B cell (primary cell): ENCODE measurements at regions not wholly inside any gene's neighbourhood (a gene's known extent, or its start where the extent isn't known, plus 50 kb on each side); places are given as distances from the start of the nearest gene placed in this dataset.

Source experiments
- ATAC-seq: fragments of 200-7000 bp; cut with Tn5 transposase; one replicate; pipeline ENCODE4 v1.10.0; 2021; ENCODE audit warnings: low read depth, mild to moderate bottlenecking, moderate number of reproducible peaks, moderate library complexity
- CTCF ChIA-PET: fragments of 350-600 bp; sonication (Branson Sonifier 250); formaldehyde crosslinking; loops from one replicate; lab custom pipeline; 2021; ENCODE audit warnings: antibody characterized with exemption, inconsistent platforms; lab: Charles Lee
- POLR2A ChIA-PET: fragments of 350-600 bp; sonication (Branson Sonifier 250); formaldehyde crosslinking; loops from one replicate; lab custom pipeline; 2021; ENCODE audit warnings: antibody characterized with exemption; lab: Charles Lee
- DNase-seq: peaks from one replicate; pipeline ENCODE4 v3.0.0; 2013
- H2AFZ ChIP-seq: 2 replicates; pipeline ENCODE4 v1.6.1; 2012; ENCODE audit warnings: mild to moderate bottlenecking, low read depth, low read length; ENCODE audit not compliant: insufficient read depth, poor library complexity, severe bottlenecking
- H3K27ac ChIP-seq, 2 donors: 1 replicate in 1 of 2; 2 replicates in 1 of 2; pipeline ENCODE4 v1.5.1; 2012 to 2013; ENCODE audit warnings: low read length in 2 of 2, mild to moderate bottlenecking in 2 of 2, moderate library complexity in 1 of 2
- H3K27me3 ChIP-seq, 4 experiments: fragments of 200-600 bp in 1 of 4; sonication (generic) in 1 of 4; replicated peaks in 1 of 4; 1 replicate in 2 of 4; 2 replicates in 2 of 4; pipeline versions ENCODE4 v1.6.1 to v1.7.0; 2013 to 2016; ENCODE audit warnings: low read length in 3 of 4, mild to moderate bottlenecking in 2 of 4, mixed read lengths in 1 of 4, moderate library complexity in 1 of 4; ENCODE audit not compliant: insufficient read depth in 4 of 4, control insufficient read depth in 3 of 4; ENCODE audit errors: control extremely low read depth in 1 of 4
- H3K36me3 ChIP-seq, 2 experiments: replicated peaks in 1 of 2; 1 replicate in 1 of 2; 2 replicates in 1 of 2; pipeline versions ENCODE4 v1.6.1 to v1.7.1; 2013; ENCODE audit warnings: low read length in 1 of 2; ENCODE audit not compliant: insufficient read depth in 2 of 2, control insufficient read depth in 1 of 2; ENCODE audit errors: control extremely low read depth in 1 of 2, extremely low read depth in 1 of 2
- H3K4me1 ChIP-seq, 2 donors: fragments of 200-600 bp in 1 of 2; sonication (generic) in 1 of 2; 1 replicate in 1 of 2; 2 replicates in 1 of 2; pipeline versions ENCODE4 v1.5.1 to v1.6.1; 2013 to 2017; ENCODE audit warnings: low read length in 2 of 2; ENCODE audit not compliant: control insufficient read depth in 2 of 2, insufficient read depth in 2 of 2
- H3K4me2 ChIP-seq: replicated peaks from 2 replicates; pipeline ENCODE3; 2012; ENCODE audit warnings: mild to moderate bottlenecking, low read depth, low read length; ENCODE audit not compliant: poor library complexity, severe bottlenecking
- H3K4me3 ChIP-seq, 5 experiments: fragments of 200-600 bp in 1 of 5; sonication (generic) in 1 of 5; 1 replicate in 3 of 5; 2 replicates in 2 of 5; pipeline versions ENCODE4 v1.5.1 to v1.7.0; 2011 to 2016; ENCODE audit warnings: low read length in 4 of 5, mild to moderate bottlenecking in 4 of 5, low read depth in 2 of 5, control low read depth in 1 of 5, moderate library complexity in 1 of 5; ENCODE audit not compliant: insufficient read depth in 1 of 5; ENCODE audit errors: control extremely low read depth in 1 of 5, extremely low read depth in 1 of 5
- H3K79me2 ChIP-seq: fragments of 200-600 bp; sonication (generic); one replicate; pipeline ENCODE4 v1.6.0; 2016; ENCODE audit warnings: low read length; ENCODE audit not compliant: control insufficient read depth, insufficient read depth
- H3K9ac ChIP-seq: fragments of 200-600 bp; sonication (generic); 2 replicates; pipeline ENCODE4 v1.6.1; 2017; ENCODE audit warnings: mild to moderate bottlenecking, low read length, moderate library complexity
- H3K9me3 ChIP-seq, 3 donors: one replicate each; pipeline versions ENCODE4 v1.6.1 to v1.7.1; 2013; ENCODE audit warnings: low read length in 2 of 3; ENCODE audit not compliant: control insufficient read depth in 2 of 3, insufficient read depth in 1 of 3; ENCODE audit errors: control extremely low read depth in 1 of 3
- H4K20me1 ChIP-seq: 2 replicates; pipeline ENCODE4 v1.6.0; 2012; ENCODE audit warnings: mild to moderate bottlenecking, low read length; ENCODE audit not compliant: insufficient read depth, control insufficient read depth, poor library complexity, severe bottlenecking
- H3K27ac Mint-ChIP-seq: one replicate; pipeline ENCODE4 v1.8.0; 2021; ENCODE audit warnings: mixed read lengths
- H3K27me3 Mint-ChIP-seq: one replicate; pipeline ENCODE4 v1.8.0; 2021; ENCODE audit warnings: mixed read lengths
- H3K4me1 Mint-ChIP-seq: one replicate; pipeline ENCODE4 v1.8.0; 2021; ENCODE audit warnings: mixed read lengths
- H3K4me3 Mint-ChIP-seq: one replicate; pipeline ENCODE4 v1.8.0; 2021; ENCODE audit warnings: mixed read lengths
- H3K9me3 Mint-ChIP-seq: one replicate; pipeline ENCODE4 v1.8.0; 2022; ENCODE audit warnings: mixed read lengths; ENCODE audit not compliant: insufficient read depth
- CTCF ChIP-seq: fragments of 200-600 bp; IDR thresholded peaks from one replicate; pipeline ENCODE4 v1.8.0; 2022; ENCODE audit warnings: antibody characterized with exemption, mild to moderate bottlenecking
- EZH2 ChIP-seq: IDR thresholded peaks from 2 replicates; pipeline ENCODE4 v1.6.1; 2012; ENCODE audit warnings: borderline replicate concordance, low read depth, mild to moderate bottlenecking, moderate library complexity, low read length; ENCODE audit not compliant: insufficient read depth, poor library complexity, severe bottlenecking
- WGBS: methylation state at CpG from one replicate; pipeline ENCODE4 v1.1.5; 2013; ENCODE audit warnings: missing lambda C conversion rate; ENCODE audit not compliant: insufficient coverage; 5-methylcytosine and 5-hydroxymethylcytosine counted together
- intact Hi-C: fragments of 100-400 bp; cut with micrococcal nuclease; formaldehyde crosslinking; loops from one replicate; pipeline ENCODE4 v1.10.0; 2022

DNA sequence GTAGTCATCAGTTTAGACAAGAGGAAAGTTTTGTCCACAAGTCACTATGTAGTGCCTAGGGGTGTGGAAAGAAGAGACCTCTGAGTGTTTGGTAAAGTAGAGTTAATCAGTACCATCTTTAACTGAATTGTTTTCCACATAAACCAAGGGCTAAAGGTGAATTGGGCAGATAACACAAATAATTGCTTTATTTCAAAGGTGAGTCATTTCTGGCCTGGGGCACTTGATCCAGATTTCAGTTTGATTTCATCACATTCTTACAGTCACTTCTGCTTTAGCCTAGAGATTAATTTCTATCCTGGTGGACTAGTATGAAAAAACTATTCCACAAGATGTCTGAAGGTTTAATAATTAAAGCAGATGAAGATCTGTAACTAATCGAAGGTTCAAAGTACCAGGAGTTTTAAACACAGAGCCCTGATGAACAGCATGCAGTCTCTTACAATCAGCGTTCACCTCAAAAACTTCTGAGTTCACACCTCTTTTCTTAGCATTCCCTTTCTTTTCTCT is 74.5 kb upstream of the BOD1L1 start:
- Histone ChIP-seq H3K27me3 (no peaks in the 10 kb centered on the region), H3K4me2 (no peak overlapping the region), H3K9ac (no peak overlapping the region), H4K20me1 (no peaks in the 10 kb centered on the region), H3K4me3 (no peak overlapping the region), H3K4me1 (no peaks in the 10 kb centered on the region), H3K9me3 (no peaks in the 10 kb centered on the region), H3K36me3 (no peaks in the 10 kb centered on the region), H3K27ac (no peak overlapping the region), H2AFZ (no peak overlapping the region), H3K79me2 (no peaks in the 10 kb centered on the region)
- H3K4me3 Mint-ChIP-seq: no peak overlapping the region
- WGBS: 100% methylated on average over 1 of the region's 2 CpGs
- ChIA-PET CTCF (no interaction called here), POLR2A (no interaction called here)
- no peaks in the 10 kb centered on the region for H3K9me3 Mint-ChIP-seq
- H3K27me3 Mint-ChIP-seq: peaks cover 17% of the 10 kb centered on the region
- no peak overlapping the region for H3K27ac Mint-ChIP-seq
- peaks cover 3% of the 10 kb centered on the region for H3K4me1 Mint-ChIP-seq
- ATAC-seq (no peak), DNase-seq (no peak)
- intact Hi-C loops: no loop called here
- no peak for TF ChIP-seq EZH2
- no peak for TF ChIP-seq CTCF

GRCh38 chr4:13703096-13703495 is 75.6 kb upstream of the BOD1L1 start:
- TF ChIP-seq CTCF (no peak), EZH2 (no peak)
- H3K36me3 ChIP-seq: no peaks in the 10 kb centered on the region
- ChIA-PET POLR2A (no interaction called here), CTCF (no interaction called here)
- ATAC-seq (no peak), DNase-seq (no peak)
- H3K4me1 Mint-ChIP-seq: peaks cover 3% of the 10 kb centered on the region
- intact Hi-C loops: no loop called here
- no peaks in the 10 kb centered on the region for H3K27me3 ChIP-seq
- H3K27ac Mint-ChIP-seq: no peak overlapping the region
- no peak overlapping the region for H3K4me2 ChIP-seq
- H3K4me1 ChIP-seq: no peaks in the 10 kb centered on the region
- H3K9ac ChIP-seq: no peak overlapping the region
- H3K27ac ChIP-seq: no peak overlapping the region
- H2AFZ ChIP-seq: no peak overlapping the region
- no peaks in the 10 kb centered on the region for H3K79me2 ChIP-seq
- H3K4me3 Mint-ChIP-seq: no peak overlapping the region
- no peak overlapping the region for H3K4me3 ChIP-seq
- 100% methylated on average over 1 of the region's 10 CpGs for WGBS
- H3K9me3 Mint-ChIP-seq: no peaks in the 10 kb centered on the region
- H4K20me1 ChIP-seq: no peaks in the 10 kb centered on the region
- H3K27me3 Mint-ChIP-seq: peaks cover 17% of the 10 kb centered on the region
- no peaks in the 10 kb centered on the region for H3K9me3 ChIP-seq
